GM19035 (cell line): ENCODE measurements at regions not wholly inside any gene's neighbourhood (a gene's known extent, or its start where the extent isn't known, plus 50 kb on each side); places are given as distances from the start of the nearest gene placed in this dataset.
"Not testable (repeated sequence)": the region's sequence is repeated elsewhere in the genome, so short reads cannot be mapped to it uniquely, and the experiment has no call there.

ENCODE experiments used
- ATAC-seq: cut with Tn5 transposase; IDR thresholded peaks from one replicate; pipeline ENCODE4 v1.9.1; 2021; ENCODE audit not compliant: unreplicated experiment

GRCh38 chr3:145471976-145472375, 689.0 kb downstream of the PLOD2 start:
- no peak for ATAC-seq

- ATAC-seq = not testable (repeated sequence)
These were observed 678.2 kb downstream of the PLOD2 start for GRCh38 chr3:145482735-145483134.

GRCh38 chr3:145483992-145484391, 677.0 kb downstream of the PLOD2 start:
- no peak for ATAC-seq

- ATAC-seq = no peak
These were observed 672.0 kb downstream of the PLOD2 start for GRCh38 chr3:145489011-145489410.

GRCh38 chr3:145490088-145491048, 670.6 kb downstream of the PLOD2 start:
- no peak for ATAC-seq

- no peak for ATAC-seq
These were observed 668.5 kb downstream of the PLOD2 start for GRCh38 chr3:145492456-145492855.

- ATAC-seq = not testable (repeated sequence)
These were observed 643.6 kb downstream of the PLOD2 start for GRCh38 chr3:145517416-145517815.

GRCh38 chr3:145518639-145519038, 642.3 kb downstream of the PLOD2 start:
- ATAC-seq = no peak

- no peak for ATAC-seq
These were observed 641.5 kb downstream of the PLOD2 start for GRCh38 chr3:145519398-145520047.

GRCh38 chr3:145522179-145522578, 638.8 kb downstream of the PLOD2 start:
- ATAC-seq = no peak

- ATAC-seq = no peak
These were observed 637.9 kb downstream of the PLOD2 start for GRCh38 chr3:145522893-145523651.

- no peak for ATAC-seq
These were observed 629.4 kb downstream of the PLOD2 start for GRCh38 chr3:145531548-145531947.

- ATAC-seq = no peak
These were observed 627.3 kb downstream of the PLOD2 start for GRCh38 chr3:145533696-145534095.

GRCh38 chr3:145536461-145536860, 624.5 kb downstream of the PLOD2 start:
- no peak for ATAC-seq

GRCh38 chr3:145550522-145550921, 610.5 kb downstream of the PLOD2 start:
- ATAC-seq = no peak

GRCh38 chr3:145557405-145557804, 603.6 kb downstream of the PLOD2 start:
- ATAC-seq = no peak

GRCh38 chr3:145578471-145578870, 582.5 kb downstream of the PLOD2 start:
- no peak for ATAC-seq

GRCh38 chr3:145581694-145582093, 579.3 kb downstream of the PLOD2 start:
- no peak for ATAC-seq

GRCh38 chr3:145604851-145605250, 556.1 kb downstream of the PLOD2 start:
- no peak for ATAC-seq

GRCh38 chr3:145620002-145620401, 541.0 kb downstream of the PLOD2 start:
- ATAC-seq = no peak

- ATAC-seq = no peak
These were observed 540.5 kb downstream of the PLOD2 start for GRCh38 chr3:145620486-145620885.
